ENCODE measurements at regions not wholly inside any gene's neighbourhood (a gene's known extent, or its start where the extent isn't known, plus 50 kb on each side); places are given as distances from the start of the nearest gene placed in this dataset.

- no peak for TF ChIP-seq CTCF (IDR thresholded peaks at IDR 0.05)
- no peak for TF ChIP-seq POLR2A (IDR thresholded peaks at IDR 0.05)
- no peak for TF ChIP-seq EP300 (IDR thresholded peaks at IDR 0.05)
Measured at GRCh38 chr11:112566124-112566523, 305.5 kb upstream of the PLET1 start.
